ENCODE measurements at regions not wholly inside any gene's neighbourhood (a gene's known extent, or its start where the extent isn't known, plus 50 kb on each side); places are given as distances from the start of the nearest gene placed in this dataset.

DNA sequence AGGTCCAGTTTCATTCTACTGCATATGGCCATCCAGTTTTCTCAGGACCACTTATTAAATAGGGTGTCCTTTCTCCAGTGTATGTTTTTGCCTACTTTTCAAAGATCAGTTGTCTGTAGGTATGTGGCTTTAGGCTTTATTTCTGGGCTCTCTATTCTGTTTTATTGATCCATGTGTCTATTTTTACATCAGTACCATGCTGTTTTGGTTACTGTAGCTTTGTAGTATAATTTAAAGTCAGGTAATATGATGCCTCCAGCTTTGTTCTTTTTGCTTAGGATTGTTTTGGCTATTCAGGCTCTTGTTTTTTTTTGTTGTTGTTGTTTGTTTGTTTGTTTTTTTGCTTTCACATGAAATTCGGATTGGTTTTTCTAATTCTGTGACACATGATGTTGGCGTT lies 124.4 kb upstream of the SLC35F3 start:
- TF ChIP-seq, protein P1, sequence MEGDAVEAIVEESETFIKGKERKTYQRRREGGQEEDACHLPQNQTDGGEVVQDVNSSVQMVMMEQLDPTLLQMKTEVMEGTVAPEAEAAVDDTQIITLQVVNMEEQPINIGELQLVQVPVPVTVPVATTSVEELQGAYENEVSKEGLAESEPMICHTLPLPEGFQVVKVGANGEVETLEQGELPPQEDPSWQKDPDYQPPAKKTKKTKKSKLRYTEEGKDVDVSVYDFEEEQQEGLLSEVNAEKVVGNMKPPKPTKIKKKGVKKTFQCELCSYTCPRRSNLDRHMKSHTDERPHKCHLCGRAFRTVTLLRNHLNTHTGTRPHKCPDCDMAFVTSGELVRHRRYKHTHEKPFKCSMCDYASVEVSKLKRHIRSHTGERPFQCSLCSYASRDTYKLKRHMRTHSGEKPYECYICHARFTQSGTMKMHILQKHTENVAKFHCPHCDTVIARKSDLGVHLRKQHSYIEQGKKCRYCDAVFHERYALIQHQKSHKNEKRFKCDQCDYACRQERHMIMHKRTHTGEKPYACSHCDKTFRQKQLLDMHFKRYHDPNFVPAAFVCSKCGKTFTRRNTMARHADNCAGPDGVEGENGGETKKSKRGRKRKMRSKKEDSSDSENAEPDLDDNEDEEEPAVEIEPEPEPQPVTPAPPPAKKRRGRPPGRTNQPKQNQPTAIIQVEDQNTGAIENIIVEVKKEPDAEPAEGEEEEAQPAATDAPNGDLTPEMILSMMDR (conservative IDR thresholded peaks at IDR 0.05; ENCODE audit: low read depth, low read length) = no peak
- no peak for TF ChIP-seq EZH2phosphoT487 (IDR thresholded peaks at IDR 0.05; ENCODE audit: borderline replicate concordance, low read length)
- no peak for TF ChIP-seq EZH2 (IDR thresholded peaks at IDR 0.05; ENCODE audit: low read length, unreplicated experiment)
